GF-D8 (cell line): ENCODE measurements at regions not wholly inside any gene's neighbourhood (a gene's known extent, or its start where the extent isn't known, plus 50 kb on each side); places are given as distances from the start of the nearest gene placed in this dataset.

Source experiments
- DNase-seq: peaks from one replicate; lab custom pipeline; 2025; lab: John Stamatoyannopoulos, UW

DNA sequence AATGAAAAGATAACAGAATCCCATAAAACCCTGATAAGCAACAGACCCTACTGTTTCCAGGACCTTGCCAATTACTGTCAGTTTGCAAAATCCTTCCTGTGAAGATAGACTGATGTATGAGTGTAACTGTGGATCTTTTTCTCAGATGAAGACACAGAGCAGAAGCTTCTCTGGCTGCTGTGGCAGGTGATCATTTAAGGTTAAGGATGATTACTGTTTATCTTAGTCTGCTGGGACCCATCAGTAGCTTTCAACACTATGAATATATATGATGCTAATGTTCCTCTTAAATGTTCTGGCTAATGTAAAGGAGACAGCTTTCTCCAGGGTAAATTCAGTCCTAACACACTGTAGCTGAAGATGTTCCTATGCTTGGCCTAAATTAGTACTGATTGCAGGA lies 56.0 kb upstream of the CTTNBP2 start:
- no peak for DNase-seq

DNA sequence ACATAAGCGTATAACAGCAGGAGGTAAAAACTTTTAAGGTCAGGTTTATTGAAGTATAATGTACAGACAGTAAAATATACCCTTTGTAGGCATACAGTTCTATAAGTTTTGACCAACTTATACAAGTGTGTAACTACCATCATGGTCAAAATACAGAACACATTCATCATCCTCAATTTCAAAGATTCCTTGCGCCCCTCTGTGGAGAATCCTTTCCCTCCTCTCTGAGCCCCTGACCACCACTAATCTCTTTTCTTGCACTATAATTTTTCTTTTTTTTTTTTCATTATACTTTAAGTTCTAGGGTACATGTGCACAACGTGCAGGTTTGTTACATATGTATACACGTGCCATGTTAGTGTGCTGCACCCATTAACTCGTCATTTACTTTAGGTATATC lies 58.1 kb upstream of the CTTNBP2 start:
- DNase-seq: no peak

DNA sequence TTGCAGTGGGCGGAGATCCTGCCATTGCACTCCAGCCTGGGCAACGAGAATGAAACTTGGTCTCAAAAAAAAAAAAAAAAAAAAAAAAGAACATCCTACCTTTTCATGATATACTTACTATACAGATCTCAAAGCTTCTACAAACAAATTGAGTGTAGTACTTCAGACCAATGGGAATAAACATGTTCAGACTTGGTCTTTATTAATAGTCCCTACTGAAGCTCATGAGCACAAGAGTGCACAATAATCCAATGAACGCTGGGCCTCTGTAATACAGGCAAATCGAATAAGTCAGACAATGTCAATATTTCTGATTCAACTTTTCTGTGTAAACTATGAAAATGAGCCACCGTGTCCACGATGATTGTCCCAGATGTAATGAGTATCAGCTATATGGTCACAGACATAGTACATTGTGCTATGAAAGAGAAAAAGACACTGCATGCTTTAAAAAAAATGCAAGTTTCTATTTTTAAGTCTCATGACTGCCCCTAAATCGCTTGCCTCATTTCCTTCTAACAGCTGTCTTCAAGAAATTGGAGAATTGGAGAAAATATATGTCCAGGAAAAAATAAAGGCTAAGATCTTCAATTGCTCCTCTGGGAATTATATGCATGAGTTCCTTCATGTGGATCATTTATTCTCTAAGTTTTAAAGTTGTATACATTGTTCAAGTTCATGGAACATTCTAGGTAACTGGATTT lies 64.0 kb upstream of the CTTNBP2 start:
- no peak for DNase-seq

DNA sequence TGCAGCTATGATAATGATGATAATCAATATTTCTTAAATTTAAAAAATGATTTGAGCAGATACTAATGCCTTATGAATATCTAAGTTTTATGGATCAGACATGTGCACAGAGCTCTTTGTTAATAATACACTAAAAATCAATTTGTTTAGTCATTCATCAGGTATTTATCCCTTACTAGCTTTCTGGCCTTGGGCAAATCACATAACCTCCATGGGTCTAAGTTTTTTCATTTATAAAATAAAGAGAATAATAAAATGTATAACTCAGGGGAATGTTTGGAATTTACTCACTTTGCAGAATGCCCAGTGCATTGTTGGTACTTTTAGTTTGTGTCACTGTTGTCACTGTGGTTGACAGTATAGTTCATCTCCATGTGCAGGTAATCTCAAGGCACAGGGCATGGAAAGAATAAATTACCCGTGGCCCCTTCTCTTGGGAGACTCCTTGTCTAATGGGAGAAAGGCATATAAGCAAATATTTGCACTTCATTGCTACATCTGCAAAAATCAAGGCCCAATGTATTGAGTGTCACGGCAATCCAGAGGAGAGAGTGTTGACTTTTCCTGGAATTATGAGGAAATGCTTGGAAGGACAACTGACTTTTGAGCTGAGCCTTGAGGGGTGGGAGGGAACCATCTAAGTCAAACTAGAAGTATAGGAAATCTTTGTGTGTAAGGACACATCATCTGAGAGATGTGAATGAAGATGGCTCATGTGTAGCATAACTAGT lies 64.7 kb upstream of the CTTNBP2 start:
- DNase-seq: no peak

DNA sequence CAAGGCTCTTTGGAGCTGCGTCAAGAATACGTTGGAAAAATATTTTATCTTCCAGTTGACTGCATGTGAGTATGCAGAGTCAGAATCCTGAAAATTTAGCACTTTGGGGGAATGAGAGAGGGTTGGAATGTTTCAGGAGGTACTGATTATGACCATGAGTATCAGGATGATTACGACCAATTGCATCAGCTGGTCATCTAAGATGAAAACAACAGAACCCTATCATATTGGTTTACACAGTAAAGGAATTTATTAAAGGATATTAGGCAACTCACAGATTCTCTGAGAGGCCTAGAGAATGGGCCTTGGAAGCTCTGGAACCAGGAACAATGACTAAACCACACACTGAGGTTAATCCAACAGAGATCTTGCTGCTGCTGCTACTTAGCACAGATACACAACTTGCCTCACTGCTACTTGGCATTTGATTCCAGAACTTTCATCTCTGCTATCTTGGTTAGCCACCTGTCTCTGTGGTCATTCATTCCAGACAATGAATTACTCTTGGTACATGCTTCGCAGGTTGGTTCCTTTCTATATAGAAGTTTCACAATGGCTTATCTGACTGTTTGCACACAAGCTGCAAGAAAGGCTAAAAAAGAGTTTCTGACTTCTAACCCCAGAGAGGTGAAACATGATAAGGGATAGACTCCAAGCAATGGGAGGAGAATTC lies 68.0 kb upstream of the CTTNBP2 start:
- peak; percentile 1 for DNase-seq

DNA sequence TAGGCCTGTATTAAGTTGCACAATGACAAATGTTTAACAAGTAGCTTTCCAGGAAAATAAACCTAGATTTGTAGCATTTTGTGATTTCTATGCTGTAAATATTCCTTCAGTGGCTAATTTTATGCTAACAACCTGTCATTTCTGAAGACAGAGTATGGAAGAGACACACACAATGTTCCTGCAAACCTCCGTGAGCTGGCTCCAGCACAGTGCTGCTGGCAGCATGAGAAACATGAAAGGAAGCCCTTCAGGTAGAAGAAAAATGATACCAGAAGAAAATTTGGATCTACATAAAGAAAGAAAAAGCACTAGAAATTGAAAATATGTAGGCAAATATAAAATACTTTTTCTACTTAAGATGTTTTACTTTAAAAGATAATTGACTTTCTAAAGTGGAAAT lies 69.5 kb upstream of the CTTNBP2 start:
- no peak for DNase-seq

DNA sequence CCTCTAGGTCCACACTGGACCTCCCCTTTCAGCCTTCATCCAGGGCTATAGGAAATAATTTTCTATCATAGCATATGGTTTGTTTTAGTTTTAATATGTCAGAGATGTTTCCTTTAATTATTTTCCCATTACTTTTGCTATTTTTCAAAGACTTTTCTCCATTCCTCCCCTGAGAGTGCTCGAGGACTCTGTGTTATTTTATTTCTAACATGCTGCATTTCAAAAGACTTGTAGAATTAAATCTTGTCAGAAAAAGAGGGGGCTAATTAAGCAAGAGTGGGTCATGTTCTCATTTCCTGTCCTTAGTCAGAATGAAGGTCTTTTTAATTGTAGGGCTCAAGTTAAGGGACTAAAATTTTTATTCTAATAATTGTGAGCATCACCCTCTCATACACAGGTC lies 71.6 kb upstream of the CTTNBP2 start:
- DNase-seq: no peak

DNA sequence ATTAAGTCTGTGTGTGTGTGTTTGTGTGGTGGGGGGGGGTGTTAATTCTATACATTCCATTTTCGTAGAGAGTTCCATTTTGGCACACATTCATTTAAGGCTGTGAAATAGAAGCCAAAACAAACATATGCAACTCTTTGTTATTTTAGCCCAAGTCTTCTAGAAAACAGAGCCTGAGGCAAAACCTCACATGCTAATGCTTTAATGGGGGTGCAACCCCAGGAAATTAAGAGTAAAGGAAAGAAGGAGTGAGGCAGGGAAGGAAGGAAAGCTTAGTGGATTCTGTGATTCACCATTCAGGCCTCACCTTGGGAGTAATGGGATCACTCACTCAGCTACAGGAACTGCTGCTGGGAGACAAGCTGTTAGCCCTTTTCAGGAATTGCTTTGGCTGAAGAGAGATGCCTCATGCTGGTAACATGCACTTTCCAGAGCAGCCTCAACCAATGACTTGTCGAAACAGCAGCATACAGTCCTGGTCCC lies 73.0 kb upstream of the CTTNBP2 start:
- DNase-seq: no peak

GRCh38 chr7:117949232-117949631 lies 76.0 kb upstream of the CTTNBP2 start:
- no peak for DNase-seq

DNA sequence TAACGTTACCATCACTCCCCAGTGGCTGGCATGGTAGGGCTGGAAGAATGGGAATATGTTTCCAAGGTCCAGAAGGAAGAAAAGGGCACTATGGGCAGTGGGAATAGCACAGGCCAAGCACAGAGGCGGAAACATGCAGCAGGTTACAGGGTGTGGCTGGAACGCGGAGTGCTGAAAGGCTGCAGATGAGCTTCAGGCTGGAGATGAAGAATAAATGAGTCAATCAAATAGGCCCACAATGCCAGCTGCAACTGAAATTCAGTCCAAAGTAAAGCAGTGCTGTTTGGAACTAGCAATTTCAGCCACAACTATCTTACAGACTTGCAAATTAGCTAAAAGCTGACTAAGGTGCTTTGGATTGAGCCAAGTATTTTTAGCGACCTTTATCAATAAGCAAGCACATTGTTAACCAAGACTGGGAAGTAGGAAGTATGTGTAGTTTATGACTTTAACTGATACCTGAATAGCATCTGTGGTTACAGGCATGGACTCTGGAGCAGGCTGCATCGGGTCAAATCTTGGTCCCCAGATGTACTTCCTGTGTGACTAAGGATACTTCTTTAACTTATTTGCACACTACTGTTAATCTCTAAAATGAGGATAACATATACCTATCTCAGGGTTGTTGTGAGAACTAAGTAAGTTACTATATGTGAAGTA lies 77.5 kb upstream of the CTTNBP2 start:
- DNase-seq: no peak

DNA sequence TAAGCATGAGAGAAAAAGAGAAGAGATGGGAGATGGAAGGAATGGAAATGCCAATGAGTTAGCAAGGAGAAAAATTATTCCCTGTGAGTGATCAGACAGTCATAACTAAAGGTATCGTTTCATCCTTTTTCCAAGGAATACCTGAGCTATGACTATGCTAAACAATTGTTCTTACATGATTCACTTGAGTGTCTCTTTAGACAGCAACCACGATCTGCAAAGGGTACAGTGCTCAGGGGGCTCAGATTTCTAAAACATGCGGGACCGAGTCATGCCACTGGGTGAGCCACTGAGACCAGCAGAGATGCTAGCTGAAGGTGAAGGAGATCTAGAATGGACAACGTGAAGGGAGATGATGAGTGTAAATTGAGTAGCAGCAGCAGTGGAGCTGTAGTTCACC lies 78.0 kb upstream of the CTTNBP2 start:
- DNase-seq: no peak

- no peak for DNase-seq
Measured at GRCh38 chr7:117951691-117952280, 78.5 kb upstream of the CTTNBP2 start.

GRCh38 chr7:117955046-117955445 lies 81.8 kb upstream of the CTTNBP2 start:
- DNase-seq: no peak

DNA sequence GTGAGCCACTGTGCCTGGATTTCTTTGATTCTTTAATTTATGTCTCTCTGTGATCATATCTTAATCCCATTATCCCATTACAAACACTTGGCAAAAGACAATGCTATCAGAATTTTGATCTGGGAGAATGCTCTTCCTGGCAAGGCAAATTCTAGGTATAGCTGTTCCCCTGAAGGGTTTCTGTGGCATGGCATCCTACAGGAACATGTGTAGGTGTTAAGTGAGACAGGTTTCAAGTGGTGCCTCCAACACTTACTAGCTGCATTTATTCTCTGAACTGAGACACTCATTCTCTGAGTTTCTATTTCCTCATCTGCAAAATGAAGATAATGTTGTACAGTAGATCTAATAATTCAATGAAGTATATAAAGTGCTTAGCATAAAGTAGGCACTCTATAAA lies 87.1 kb upstream of the CTTNBP2 start:
- no peak for DNase-seq

DNA sequence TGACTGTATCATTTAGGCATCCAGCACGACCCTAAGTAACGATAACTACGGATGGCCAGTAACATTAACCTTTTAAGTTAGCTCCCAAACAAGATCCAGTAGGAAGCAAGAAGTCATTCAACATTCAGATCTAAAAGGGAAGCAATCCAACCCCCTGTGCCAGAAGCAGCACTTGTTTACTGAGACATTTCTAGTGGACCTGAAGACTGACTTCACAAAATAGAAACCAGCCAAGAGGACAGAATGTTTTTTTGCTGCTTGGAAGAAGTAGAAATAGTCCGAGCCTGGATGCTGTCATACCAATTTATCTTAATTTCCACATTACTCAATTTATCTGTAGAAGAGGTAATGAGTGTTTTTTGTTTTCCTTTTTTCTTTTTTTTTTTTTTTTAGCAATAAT lies 88.0 kb upstream of the CTTNBP2 start:
- no peak for DNase-seq

DNA sequence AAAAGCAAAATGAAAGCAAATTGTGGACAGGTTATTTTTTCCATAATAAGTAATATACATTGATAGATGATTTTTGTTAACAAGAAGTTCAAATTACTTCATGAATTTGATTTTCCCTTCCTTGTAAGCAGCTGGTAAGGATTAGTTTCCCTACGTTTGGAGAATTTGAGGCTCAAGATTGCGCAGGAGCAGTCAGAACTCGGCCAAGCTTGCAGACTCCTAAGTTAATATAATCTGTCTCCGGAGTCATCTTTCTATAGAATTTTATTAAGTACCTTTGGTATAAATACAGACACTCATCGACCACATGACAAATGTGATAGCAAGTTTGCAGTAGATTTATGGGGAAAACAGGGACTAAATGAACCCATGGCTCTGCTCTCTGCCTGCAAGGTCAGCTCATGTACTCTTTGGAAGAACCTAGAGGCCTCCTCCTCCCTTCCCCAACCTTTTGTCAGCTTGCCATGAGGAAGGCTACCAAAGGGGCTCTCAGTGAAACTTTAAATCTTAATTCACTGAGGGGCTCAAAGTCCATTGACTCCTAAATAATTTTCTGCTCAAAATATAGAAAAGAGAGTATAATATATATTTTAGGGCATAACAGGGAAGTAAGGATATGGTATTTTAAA lies 89.2 kb upstream of the CTTNBP2 start:
- DNase-seq: no peak

GRCh38 chr7:117963264-117964197 lies 90.3 kb upstream of the CTTNBP2 start:
- no peak for DNase-seq

- DNase-seq: no peak
Measured at GRCh38 chr7:117970801-117971200, 97.6 kb upstream of the CTTNBP2 start.

DNA sequence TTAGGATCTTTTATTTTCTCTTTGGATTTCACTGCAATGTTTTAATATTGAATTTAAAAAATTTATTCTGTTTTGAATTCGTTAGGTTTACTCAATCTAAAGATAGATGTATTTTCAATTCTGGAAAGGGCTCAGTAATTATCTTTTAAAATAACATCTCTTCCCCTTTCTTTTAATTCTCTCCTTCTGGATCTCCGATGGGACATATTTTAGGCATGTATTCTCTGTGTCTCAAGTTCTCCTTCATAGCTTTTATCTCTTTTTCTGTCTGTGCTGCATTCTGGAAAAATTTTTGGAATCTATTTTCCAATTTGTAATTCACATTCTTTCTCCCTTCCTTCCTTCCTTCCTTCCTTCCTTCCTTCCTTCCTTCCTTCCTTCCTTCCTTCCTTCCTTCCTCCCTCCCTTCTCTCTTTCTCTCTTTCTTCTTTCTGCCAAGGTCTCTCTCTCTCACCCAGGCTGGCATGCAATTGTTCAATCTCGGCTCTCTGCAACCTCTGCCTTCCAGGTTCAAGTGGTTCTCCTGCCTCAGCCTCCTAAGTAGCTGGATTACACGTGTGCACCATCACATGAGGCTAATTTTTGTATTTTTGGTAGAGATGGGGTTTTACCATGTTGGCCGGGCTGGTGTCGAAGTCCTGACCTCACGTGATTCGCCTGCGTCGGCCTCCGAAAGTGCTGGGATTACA lies 98.5 kb upstream of the CTTNBP2 start:
- DNase-seq: no peak

- DNase-seq: no peak
Measured at GRCh38 chr7:117972606-117973005, 99.4 kb upstream of the CTTNBP2 start.
